Stimulated activated CD8-positive, alpha-beta memory T cell treated with anti-CD3 and anti-CD28 coated beads, Interleukin-2, amount 100 ng/mL, for 1 hour (primary cell): ENCODE measurements at regions not wholly inside any gene's neighbourhood (a gene's known extent, or its start where the extent isn't known, plus 50 kb on each side); places are given as distances from the start of the nearest gene placed in this dataset.
"Not testable (repeated sequence)": the region's sequence is repeated elsewhere in the genome, so short reads cannot be mapped to it uniquely, and the experiment has no call there.

Experiments
- DNase-seq, 2 donors: peaks; one replicate each; pipeline ENCODE4 v3.0.0-alpha.2; 2020; ENCODE audit warnings: low read depth in 2 of 2

GRCh38 chr4:147160908-147161513 is 215.3 kb upstream of the TTC29 start:
- DNase-seq = no peak

GRCh38 chr4:147163311-147163710 is 217.6 kb upstream of the TTC29 start:
- no peak for DNase-seq

- not testable (repeated sequence) for DNase-seq
Measured at GRCh38 chr4:147168200-147168599, 222.5 kb upstream of the TTC29 start.

- DNase-seq = no peak
Measured at GRCh38 chr4:147173322-147173721, 227.7 kb upstream of the TTC29 start.

GRCh38 chr4:147173797-147174432 is 228.3 kb upstream of the TTC29 start:
- no peak for DNase-seq

GRCh38 chr4:147174591-147174990 is 228.9 kb upstream of the TTC29 start:
- no peak for DNase-seq

- no peak for DNase-seq
Measured at GRCh38 chr4:147175460-147176025, 229.9 kb upstream of the TTC29 start.

- DNase-seq = no peak
Measured at GRCh38 chr4:147182041-147182440, 236.4 kb upstream of the TTC29 start.

- no peak for DNase-seq
Measured at GRCh38 chr4:147192679-147193078, 247.0 kb upstream of the TTC29 start.

- no peak for DNase-seq
Measured at GRCh38 chr4:147194114-147194513, 248.4 kb upstream of the TTC29 start.

- DNase-seq = no peak
Measured at GRCh38 chr4:147194604-147195003, 248.9 kb upstream of the TTC29 start.

- no peak for DNase-seq
Measured at GRCh38 chr4:147195386-147195785, 249.7 kb upstream of the TTC29 start.

- DNase-seq = no peak
Measured at GRCh38 chr4:147198411-147199051, 252.9 kb upstream of the TTC29 start.

- no peak for DNase-seq
Measured at GRCh38 chr4:147201016-147201415, 255.4 kb upstream of the TTC29 start.

- no peak for DNase-seq
Measured at GRCh38 chr4:147206807-147207206, 261.1 kb upstream of the TTC29 start.

- no peak for DNase-seq
Measured at GRCh38 chr4:147207911-147208310, 262.2 kb upstream of the TTC29 start.

- no peak for DNase-seq
Measured at GRCh38 chr4:147217655-147218054, 263.2 kb upstream of the EDNRA start.

- no peak for DNase-seq
Measured at GRCh38 chr4:147219145-147219544, 261.8 kb upstream of the EDNRA start.

- no peak for DNase-seq
Measured at GRCh38 chr4:147220833-147221232, 260.1 kb upstream of the EDNRA start.

GRCh38 chr4:147222906-147223305 is 258.0 kb upstream of the EDNRA start:
- no peak for DNase-seq

GRCh38 chr4:147223576-147223975 is 257.3 kb upstream of the EDNRA start:
- DNase-seq = no peak

- no peak for DNase-seq
Measured at GRCh38 chr4:147236806-147237205, 244.1 kb upstream of the EDNRA start.

- DNase-seq = no peak
Measured at GRCh38 chr4:147244786-147245185, 236.1 kb upstream of the EDNRA start.
